Ascending aorta (tissue), 2 donors: ENCODE measurements at regions not wholly inside any gene's neighbourhood (a gene's known extent, or its start where the extent isn't known, plus 50 kb on each side); places are given as distances from the start of the nearest gene placed in this dataset.

Experiments used
- DNase-seq, 2 donors: peaks; one replicate each; pipeline ENCODE4 v3.0.0-alpha.2; 2019; ENCODE audit warnings: low spot score in 2 of 2
- H3K27ac ChIP-seq, 2 donors: fragments of 200-600 bp; sonication (generic); one replicate each; pipeline ENCODE4 v1.5.1; 2016 to 2017; ENCODE audit warnings: mild to moderate bottlenecking in 1 of 2
- H3K27me3 ChIP-seq: fragments of 200-600 bp; sonication (generic); one replicate; pipeline ENCODE4 v1.5.1; 2017
- H3K36me3 ChIP-seq, 2 donors: fragments of 200-600 bp; sonication (generic); one replicate each; pipeline ENCODE4 v1.5.1; 2016
- H3K4me1 ChIP-seq, 2 donors: fragments of 200-600 bp; sonication (generic); one replicate each; pipeline ENCODE4 v1.5.1; 2016 to 2017; ENCODE audit warnings: mild to moderate bottlenecking in 1 of 2
- H3K4me3 ChIP-seq, 2 donors: fragments of 200-600 bp; sonication (generic); one replicate each; pipeline ENCODE4 v1.5.1; 2016 to 2017; ENCODE audit warnings: mild to moderate bottlenecking in 1 of 2
- H3K9me3 ChIP-seq, 2 donors: fragments of 200-600 bp; sonication (generic); one replicate each; pipeline ENCODE4 v1.5.1; 2016
- intact Hi-C: fragments of 100-400 bp; cut with DNase I; formaldehyde crosslinking; loops from one replicate; pipeline ENCODE4 v1.15.1; 2023
- TF ChIP-seq, protein P1 (sequence below), 3 experiments: fragments of 200-600 bp in 2 of 3; fragments of 450-650 bp in 1 of 3; sonication (generic) in 2 of 3; IDR thresholded peaks; one replicate each; pipeline ENCODE4 v1.5.1; 2016 to 2019; ENCODE audit warnings: antibody characterized with exemption in 3 of 3, mild to moderate bottlenecking in 1 of 3, moderate library complexity in 1 of 3

DNA sequence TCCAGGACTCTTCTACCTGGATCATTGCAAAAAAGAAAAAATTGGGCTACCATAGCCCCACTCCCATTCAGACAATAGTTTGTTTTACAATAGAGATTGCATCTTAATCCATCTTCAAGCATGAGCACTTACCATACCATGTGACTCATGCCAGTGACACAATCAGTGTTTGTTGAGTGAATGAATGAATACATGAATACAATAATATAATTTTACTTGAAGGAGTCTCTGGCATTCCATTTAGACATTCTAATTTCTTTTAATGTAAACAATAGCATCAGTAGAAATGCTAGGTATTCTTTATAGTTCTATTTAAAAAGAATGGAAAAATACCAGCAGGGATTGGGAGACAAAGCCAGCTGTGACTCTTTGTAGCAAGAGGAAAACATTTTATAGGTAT lies 141.6 kb upstream of the AKR1E2 start:
- DNase-seq: no peak
- TF ChIP-seq, protein P1, sequence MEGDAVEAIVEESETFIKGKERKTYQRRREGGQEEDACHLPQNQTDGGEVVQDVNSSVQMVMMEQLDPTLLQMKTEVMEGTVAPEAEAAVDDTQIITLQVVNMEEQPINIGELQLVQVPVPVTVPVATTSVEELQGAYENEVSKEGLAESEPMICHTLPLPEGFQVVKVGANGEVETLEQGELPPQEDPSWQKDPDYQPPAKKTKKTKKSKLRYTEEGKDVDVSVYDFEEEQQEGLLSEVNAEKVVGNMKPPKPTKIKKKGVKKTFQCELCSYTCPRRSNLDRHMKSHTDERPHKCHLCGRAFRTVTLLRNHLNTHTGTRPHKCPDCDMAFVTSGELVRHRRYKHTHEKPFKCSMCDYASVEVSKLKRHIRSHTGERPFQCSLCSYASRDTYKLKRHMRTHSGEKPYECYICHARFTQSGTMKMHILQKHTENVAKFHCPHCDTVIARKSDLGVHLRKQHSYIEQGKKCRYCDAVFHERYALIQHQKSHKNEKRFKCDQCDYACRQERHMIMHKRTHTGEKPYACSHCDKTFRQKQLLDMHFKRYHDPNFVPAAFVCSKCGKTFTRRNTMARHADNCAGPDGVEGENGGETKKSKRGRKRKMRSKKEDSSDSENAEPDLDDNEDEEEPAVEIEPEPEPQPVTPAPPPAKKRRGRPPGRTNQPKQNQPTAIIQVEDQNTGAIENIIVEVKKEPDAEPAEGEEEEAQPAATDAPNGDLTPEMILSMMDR (IDR thresholded peaks at IDR 0.05): no peak
- no peak overlapping the region for H3K4me3 ChIP-seq
- H3K36me3 ChIP-seq: no peaks in the 10 kb centered on the region
- no peaks in the 10 kb centered on the region for H3K27me3 ChIP-seq
- intact Hi-C loops: no loop called here
- no peaks in the 10 kb centered on the region for H3K4me1 ChIP-seq
- H3K9me3 ChIP-seq: no peaks in the 10 kb centered on the region
- no peak overlapping the region for H3K27ac ChIP-seq

DNA sequence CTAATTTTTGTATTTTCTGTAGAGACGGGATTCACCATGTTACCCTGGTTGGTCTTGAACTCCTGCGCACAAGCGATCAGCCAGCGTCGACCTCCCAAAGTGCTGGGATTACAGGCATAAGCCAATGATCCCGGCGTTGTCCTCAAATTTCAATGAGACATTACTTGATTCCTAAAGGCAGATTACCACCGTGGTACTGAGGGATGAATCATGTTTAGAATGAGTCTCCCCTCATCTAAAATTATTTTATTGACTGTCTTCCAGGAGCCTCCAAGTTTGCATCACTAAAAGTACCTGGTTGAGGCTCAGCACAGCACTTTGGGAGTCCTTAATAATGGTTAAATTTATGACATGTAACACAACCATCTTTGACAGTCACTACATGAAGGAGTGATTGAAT lies 142.2 kb upstream of the AKR1E2 start:
- no peaks in the 10 kb centered on the region for H3K36me3 ChIP-seq

DNA sequence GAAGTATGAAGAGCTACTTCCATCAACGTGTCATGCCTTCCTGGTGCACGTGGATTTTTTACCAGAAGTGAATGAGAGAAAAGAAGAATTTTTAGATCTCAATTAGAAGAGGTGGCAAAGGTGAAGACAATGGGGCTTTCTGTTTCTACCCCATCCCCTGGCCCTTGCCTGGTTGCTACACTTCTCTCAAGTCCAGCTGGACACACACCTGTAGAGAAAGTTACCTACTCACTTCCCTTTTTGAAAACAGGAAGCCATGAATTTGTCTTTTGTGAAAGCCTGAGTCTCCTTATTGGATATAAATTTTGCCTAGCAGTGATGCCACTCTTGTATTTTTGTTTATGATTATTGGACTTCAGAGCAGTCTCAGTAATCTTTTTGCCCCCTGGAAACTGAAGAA lies 142.9 kb upstream of the AKR1E2 start:
- TF ChIP-seq, protein P1 (IDR thresholded peaks at IDR 0.05): no peak
- no peak overlapping the region for H3K4me3 ChIP-seq
- no peaks in the 10 kb centered on the region for H3K36me3 ChIP-seq
- H3K4me1 ChIP-seq: peaks cover 5 to 8% of the 10 kb centered on the region in 2 donors
- H3K9me3 ChIP-seq: no peaks in the 10 kb centered on the region
- H3K27me3 ChIP-seq: no peaks in the 10 kb centered on the region
- no peak overlapping the region for H3K27ac ChIP-seq
- intact Hi-C loops: no loop called here
- no peak for DNase-seq

More for the DNA sequence above, 142.2 kb upstream of the AKR1E2 start:
- Histone ChIP-seq H3K9me3 (no peaks in the 10 kb centered on the region), H3K27ac (no peak overlapping the region), H3K4me1 (peaks cover 0 to 2% of the 10 kb centered on the region in 2 donors), H3K27me3 (no peaks in the 10 kb centered on the region), H3K4me3 (no peak overlapping the region)
- no peak for DNase-seq
- TF ChIP-seq, protein P1 (IDR thresholded peaks at IDR 0.05): no peak
- intact Hi-C loops: no loop called here

DNA sequence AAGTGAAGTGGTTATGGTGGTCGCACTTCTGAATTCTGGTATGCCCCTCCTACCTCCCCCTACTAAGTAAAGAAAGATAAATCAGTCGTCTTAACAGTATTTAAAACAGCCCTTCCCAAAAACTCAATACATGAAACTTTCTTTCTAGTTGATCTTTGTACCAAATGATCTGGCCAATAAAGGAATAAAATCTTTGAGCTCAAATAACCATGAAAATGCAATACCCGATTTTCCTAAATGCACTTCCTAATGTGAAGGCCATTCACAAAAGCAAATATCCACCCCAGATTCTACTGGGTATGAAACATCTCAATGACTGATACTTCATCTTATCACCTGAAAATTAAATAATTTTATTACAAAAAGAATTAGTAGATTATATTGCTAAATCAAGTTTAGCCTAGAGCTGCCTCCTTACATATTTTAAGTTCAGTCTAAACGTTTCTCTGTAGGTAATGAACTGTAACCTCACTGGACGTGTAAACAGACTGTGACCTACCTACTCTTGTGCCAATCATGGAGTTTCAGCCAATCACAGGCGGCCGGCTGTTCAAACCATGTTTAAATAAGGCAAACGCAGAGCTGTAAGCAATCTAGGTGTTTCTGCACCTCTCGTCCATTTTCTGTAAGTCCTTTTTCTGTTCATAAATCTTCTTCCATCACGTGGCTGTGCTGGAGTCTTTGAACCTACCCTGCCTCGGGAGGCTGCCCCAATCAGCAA lies 146.9 kb upstream of the AKR1E2 start:
- Histone ChIP-seq H3K4me3 (no peak overlapping the region), H3K4me1 (peaks cover 5 to 18% of the 10 kb centered on the region in 2 donors), H3K36me3 (no peaks in the 10 kb centered on the region), H3K9me3 (no peaks in the 10 kb centered on the region), H3K27me3 (no peaks in the 10 kb centered on the region), H3K27ac (peak overlapping the region; percentile 76 to 87)
- intact Hi-C loops: no loop called here
- no peak for DNase-seq
- TF ChIP-seq, protein P1 (IDR thresholded peaks at IDR 0.05): no peak

DNA sequence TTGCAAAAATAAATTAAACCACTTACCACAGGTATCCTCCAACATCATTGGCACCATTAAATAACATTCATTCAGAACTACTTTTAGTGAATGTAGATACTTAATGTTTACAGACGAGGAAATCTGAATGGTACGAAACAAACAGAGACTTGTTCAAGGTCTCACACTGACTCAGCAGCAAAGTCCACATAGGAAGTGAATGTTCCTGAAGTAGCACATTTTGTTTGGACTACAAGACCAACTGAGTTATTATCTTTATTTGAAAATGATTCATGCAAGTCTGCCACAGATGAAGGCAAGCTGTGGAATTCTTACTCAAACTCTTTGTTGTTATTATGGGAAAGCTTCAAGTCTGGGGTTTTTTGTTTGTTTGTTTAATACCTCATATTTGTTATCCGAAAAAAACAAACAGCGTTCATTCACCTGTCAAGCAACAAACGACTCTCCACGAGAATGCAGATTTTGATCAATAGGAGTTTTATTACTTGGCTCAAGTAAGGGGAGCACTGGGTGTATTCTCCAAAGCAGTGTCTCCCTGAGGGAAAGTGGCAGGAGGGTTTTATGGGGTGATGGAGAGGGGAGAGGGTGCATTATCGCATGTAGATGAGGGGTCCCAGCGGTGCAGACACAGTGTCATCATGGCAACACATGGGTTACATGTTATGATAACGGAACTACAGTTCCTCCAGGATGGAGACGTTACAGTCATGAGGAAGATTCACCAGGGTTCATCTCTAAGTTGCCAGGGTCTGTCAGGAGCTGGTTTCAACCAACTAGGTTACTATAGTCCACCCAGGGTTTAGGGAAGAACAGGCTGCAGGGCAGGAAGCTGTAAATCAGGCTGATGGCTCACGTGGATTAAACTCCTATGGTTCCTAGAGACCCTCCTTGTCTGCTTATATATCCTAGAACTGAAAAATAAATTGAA lies 147.7 kb upstream of the AKR1E2 start:
- Histone ChIP-seq H3K4me1 (peaks cover 5 to 18% of the 10 kb centered on the region in 2 donors), H3K36me3 (no peaks in the 10 kb centered on the region), H3K4me3 (no peak overlapping the region), H3K9me3 (no peaks in the 10 kb centered on the region), H3K27me3 (no peaks in the 10 kb centered on the region), H3K27ac (peak overlapping the region; percentile 76 to 87)
- intact Hi-C loops: no loop called here
- TF ChIP-seq, protein P1 (IDR thresholded peaks at IDR 0.05): no peak
- DNase-seq: no peak
